H1 (cell line): ENCODE measurements at regions not wholly inside any gene's neighbourhood (a gene's known extent, or its start where the extent isn't known, plus 50 kb on each side); places are given as distances from the start of the nearest gene placed in this dataset.

Experiments used
- BACH1 ChIP-seq: IDR thresholded peaks from 2 replicates; pipeline ENCODE4 v1.6.1; 2012; ENCODE audit warnings: low read length, improper control_type of control experiment
- CEBPB ChIP-seq: IDR thresholded peaks from 2 replicates; pipeline ENCODE4 v1.6.1; 2012; ENCODE audit warnings: low read depth, low read length
- CHD1 ChIP-seq: IDR thresholded peaks from 2 replicates; pipeline ENCODE4 v1.6.1; 2012; ENCODE audit warnings: low read depth, low read length, improper control_type of control experiment
- CHD7 ChIP-seq: fragments of 300-600 bp; sonication (generic); IDR thresholded peaks from 2 replicates; pipeline ENCODE4 v1.7.1; 2012; ENCODE audit warnings: low read length, moderate library complexity, mild to moderate bottlenecking, inconsistent platforms; ENCODE audit not compliant: insufficient replicate concordance
- CTBP2 ChIP-seq: IDR thresholded peaks from 2 replicates; pipeline ENCODE4 v1.7.0; 2011; ENCODE audit warnings: borderline replicate concordance, mild to moderate bottlenecking, moderate library complexity, mixed read lengths, low read length; ENCODE audit not compliant: insufficient read depth, insufficient read length
- E2F6 ChIP-seq: IDR thresholded peaks from 2 replicates; pipeline ENCODE4 v1.6.1; 2012; ENCODE audit warnings: inconsistent platforms
- EP300 ChIP-seq, 2 experiments: IDR thresholded peaks; 1 replicate in 1 of 2; 2 replicates in 1 of 2; pipeline ENCODE4 v1.6.1; 2011 to 2012; ENCODE audit warnings: low read depth in 2 of 2, low read length in 2 of 2, mild to moderate bottlenecking in 2 of 2, borderline replicate concordance in 1 of 2, inconsistent platforms in 1 of 2, moderate library complexity in 1 of 2
- POLR2A ChIP-seq, 2 experiments: IDR thresholded peaks; 1 replicate in 1 of 2; 2 replicates in 1 of 2; pipeline ENCODE4 v1.6.1; 2011; ENCODE audit warnings: low read depth in 2 of 2, low read length in 2 of 2, mild to moderate bottlenecking in 2 of 2; ENCODE audit errors: control extremely low read depth in 1 of 2
- RXRA ChIP-seq: IDR thresholded peaks from 2 replicates; pipeline ENCODE4 v1.6.1; 2011; ENCODE audit warnings: low read depth, mild to moderate bottlenecking, low read length, moderate library complexity; ENCODE audit not compliant: insufficient read depth

- TF ChIP-seq CHD7 (no peak), RXRA (no peak), E2F6 (no peak), EP300 (IDR thresholded peaks at IDR 0.05; ENCODE audit: borderline replicate concordance in 1 of 2, low read depth in 2 of 2, low read length in 2 of 2) (no peak), BACH1 (no peak), CEBPB (no peak), CHD1 (no peak), POLR2A (IDR thresholded peaks at IDR 0.05; ENCODE audit: control extremely low read depth in 1 of 2, low read depth in 2 of 2, low read length in 2 of 2) (no peak), CTBP2 (no peak)
Observed at GRCh38 chr20:36825385-36826104, 50.4 kb upstream of the TLDC2 start (continued).
